GM19238 (cell line): ENCODE measurements at regions not wholly inside any gene's neighbourhood (a gene's known extent, or its start where the extent isn't known, plus 50 kb on each side); places are given as distances from the start of the nearest gene placed in this dataset.
"Not testable (repeated sequence)": the region's sequence is repeated elsewhere in the genome, so short reads cannot be mapped to it uniquely, and the experiment has no call there.

Source experiments
- DNase-seq: peaks from one replicate; pipeline ENCODE4 v3.0.0; 2011; ENCODE audit warnings: low spot score; ENCODE audit not compliant: insufficient read length

- not testable (repeated sequence) for DNase-seq
These were observed 257.3 kb upstream of the CNTN5 start for GRCh38 chr11:98763446-98763845.

GRCh38 chr11:98766903-98767302 lies 253.8 kb upstream of the CNTN5 start:
- no peak for DNase-seq

GRCh38 chr11:98770046-98770445 lies 250.7 kb upstream of the CNTN5 start:
- not testable (repeated sequence) for DNase-seq

- no peak for DNase-seq
These were observed 249.0 kb upstream of the CNTN5 start for GRCh38 chr11:98771791-98772190.

GRCh38 chr11:98772893-98773292 lies 247.9 kb upstream of the CNTN5 start:
- no peak for DNase-seq

- DNase-seq: no peak
These were observed 227.5 kb upstream of the CNTN5 start for GRCh38 chr11:98793276-98793675.

- no peak for DNase-seq
These were observed 222.4 kb upstream of the CNTN5 start for GRCh38 chr11:98798333-98798732.

- DNase-seq: no peak
These were observed 220.1 kb upstream of the CNTN5 start for GRCh38 chr11:98800696-98801095.

GRCh38 chr11:98828986-98829708 lies 191.6 kb upstream of the CNTN5 start:
- no peak for DNase-seq

GRCh38 chr11:98829971-98830370 lies 190.8 kb upstream of the CNTN5 start:
- no peak for DNase-seq

GRCh38 chr11:98834776-98835175 lies 186.0 kb upstream of the CNTN5 start:
- no peak for DNase-seq

- no peak for DNase-seq
These were observed 185.4 kb upstream of the CNTN5 start for GRCh38 chr11:98835335-98835734.

GRCh38 chr11:98836156-98836555 lies 184.6 kb upstream of the CNTN5 start:
- DNase-seq: no peak

GRCh38 chr11:98842187-98842586 lies 178.6 kb upstream of the CNTN5 start:
- no peak for DNase-seq

- no peak for DNase-seq
These were observed 158.6 kb upstream of the CNTN5 start for GRCh38 chr11:98862169-98862568.

- DNase-seq: no peak
These were observed 149.1 kb upstream of the CNTN5 start for GRCh38 chr11:98871690-98872089.

GRCh38 chr11:98874050-98874449 lies 146.7 kb upstream of the CNTN5 start:
- DNase-seq: no peak

- DNase-seq: no peak
These were observed 124.8 kb upstream of the CNTN5 start for GRCh38 chr11:98895936-98896335.

GRCh38 chr11:98940913-98941312 lies 79.8 kb upstream of the CNTN5 start:
- no peak for DNase-seq

- DNase-seq: no peak
These were observed 76.3 kb upstream of the CNTN5 start for GRCh38 chr11:98944461-98944860.

GRCh38 chr11:98952107-98952506 lies 68.6 kb upstream of the CNTN5 start:
- no peak for DNase-seq

GRCh38 chr11:98955551-98955950 lies 65.2 kb upstream of the CNTN5 start:
- no peak for DNase-seq

GRCh38 chr11:98964146-98964545 lies 56.6 kb upstream of the CNTN5 start:
- no peak for DNase-seq

GRCh38 chr11:98965358-98965757 lies 55.4 kb upstream of the CNTN5 start:
- no peak for DNase-seq
